ENCODE measurements at regions not wholly inside any gene's neighbourhood (a gene's known extent, or its start where the extent isn't known, plus 50 kb on each side); places are given as distances from the start of the nearest gene placed in this dataset.
"Not testable (repeated sequence)": the region's sequence is repeated elsewhere in the genome, so short reads cannot be mapped to it uniquely, and the experiment has no call there.

GRCh38 chr15:20348291-20348899 is 193.2 kb downstream of the GOLGA6L6 start:
- Histone ChIP-seq H3K4me3 (no peak overlapping the region), H3K27ac (no peak overlapping the region)

- Histone ChIP-seq H3K27ac (no peak overlapping the region), H3K4me3 (no peak overlapping the region)
Measured at GRCh38 chr15:20346082-20346805, 195.4 kb downstream of the GOLGA6L6 start.

GRCh38 chr15:20345401-20345958 is 196.1 kb downstream of the GOLGA6L6 start:
- no peak overlapping the region for H3K4me3 ChIP-seq
- no peak overlapping the region for H3K27ac ChIP-seq

GRCh38 chr15:20344601-20345400 is 196.8 kb downstream of the GOLGA6L6 start:
- no peak overlapping the region for H3K27ac ChIP-seq
- H3K4me3 ChIP-seq, result no peak overlapping the region

- not testable (repeated sequence) for H3K27ac ChIP-seq, H3K4me3 ChIP-seq
Measured at GRCh38 chr15:20343395-20344211, 198.0 kb downstream of the GOLGA6L6 start.

GRCh38 chr15:20342601-20343394 is 198.8 kb downstream of the GOLGA6L6 start:
- H3K4me3 ChIP-seq, H3K27ac ChIP-seq: not testable (repeated sequence)

GRCh38 chr15:20341901-20342600 is 199.5 kb downstream of the GOLGA6L6 start:
- H3K27ac ChIP-seq, result no peak overlapping the region
- no peak overlapping the region for H3K4me3 ChIP-seq

GRCh38 chr15:20340931-20341661 is 200.5 kb downstream of the GOLGA6L6 start:
- Histone ChIP-seq H3K27ac (no peak overlapping the region), H3K4me3 (no peak overlapping the region)

- Histone ChIP-seq H3K27ac (no peak overlapping the region), H3K4me3 (no peak overlapping the region)
Measured at GRCh38 chr15:20340331-20340811, 201.2 kb downstream of the GOLGA6L6 start.

GRCh38 chr15:20339086-20339791 is 202.4 kb downstream of the GOLGA6L6 start:
- not testable (repeated sequence) for H3K27ac ChIP-seq

GRCh38 chr15:20338671-20339070 is 202.9 kb downstream of the GOLGA6L6 start:
- H3K4me3 ChIP-seq, H3K27ac ChIP-seq: not testable (repeated sequence)

More at GRCh38 chr15:20339086-20339791, 202.4 kb downstream of the GOLGA6L6 start:
- not testable (repeated sequence) for H3K4me3 ChIP-seq

GRCh38 chr15:20337238-20337637 is 204.4 kb downstream of the GOLGA6L6 start:
- not testable (repeated sequence) for H3K4me3 ChIP-seq

GRCh38 chr15:20334451-20334850 is 207.1 kb downstream of the GOLGA6L6 start:
- not testable (repeated sequence) for H3K4me3 ChIP-seq, H3K27ac ChIP-seq

More at GRCh38 chr15:20337238-20337637, 204.4 kb downstream of the GOLGA6L6 start:
- H3K27ac ChIP-seq, result not testable (repeated sequence)

- not testable (repeated sequence) for H3K4me3 ChIP-seq, H3K27ac ChIP-seq
Measured at GRCh38 chr15:20325751-20326150, 215.8 kb downstream of the GOLGA6L6 start.

- H3K27ac ChIP-seq, H3K4me3 ChIP-seq: not testable (repeated sequence)
Measured at GRCh38 chr15:20317132-20317531, 224.5 kb downstream of the GOLGA6L6 start.

- H3K4me3 ChIP-seq, H3K27ac ChIP-seq: not testable (repeated sequence)
Measured at GRCh38 chr15:20311014-20311680, 230.5 kb downstream of the GOLGA6L6 start.
